ENCODE measurements at regions not wholly inside any gene's neighbourhood (a gene's known extent, or its start where the extent isn't known, plus 50 kb on each side); places are given as distances from the start of the nearest gene placed in this dataset.

- DNase-seq (ENCODE audit: low read depth) = no peak
Observed at GRCh38 chr4:181281451-181281850, 961.8 kb upstream of the TENM3 start.

- DNase-seq (ENCODE audit: low read depth) = no peak
Observed at GRCh38 chr4:181289198-181289597, 954.0 kb upstream of the TENM3 start.

GRCh38 chr4:181291615-181292014 lies 951.6 kb upstream of the TENM3 start:
- no peak for DNase-seq (ENCODE audit: low read depth)

- no peak for DNase-seq (ENCODE audit: low read depth)
Observed at GRCh38 chr4:181293014-181293413, 950.2 kb upstream of the TENM3 start.

DNA sequence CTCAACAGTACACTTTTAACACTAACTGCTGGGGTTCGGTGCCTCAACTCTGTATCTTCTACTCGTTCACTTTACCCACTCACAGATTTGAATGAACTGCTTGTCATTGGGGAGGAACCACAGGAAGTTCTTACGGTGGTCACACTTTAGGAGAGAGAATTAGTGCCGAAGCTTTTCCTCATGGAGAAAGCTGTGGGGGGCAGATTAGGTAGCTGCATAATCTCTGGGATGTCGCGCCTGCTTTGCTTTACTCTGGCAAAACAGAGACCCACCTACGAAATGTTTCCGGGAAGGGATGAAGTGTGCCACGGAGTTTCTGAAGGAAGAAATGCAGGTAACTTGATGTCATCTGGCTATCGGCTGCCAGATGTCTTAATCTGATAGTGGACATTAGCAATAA lies 949.7 kb upstream of the TENM3 start:
- DNase-seq (ENCODE audit: low read depth) = no peak

DNA sequence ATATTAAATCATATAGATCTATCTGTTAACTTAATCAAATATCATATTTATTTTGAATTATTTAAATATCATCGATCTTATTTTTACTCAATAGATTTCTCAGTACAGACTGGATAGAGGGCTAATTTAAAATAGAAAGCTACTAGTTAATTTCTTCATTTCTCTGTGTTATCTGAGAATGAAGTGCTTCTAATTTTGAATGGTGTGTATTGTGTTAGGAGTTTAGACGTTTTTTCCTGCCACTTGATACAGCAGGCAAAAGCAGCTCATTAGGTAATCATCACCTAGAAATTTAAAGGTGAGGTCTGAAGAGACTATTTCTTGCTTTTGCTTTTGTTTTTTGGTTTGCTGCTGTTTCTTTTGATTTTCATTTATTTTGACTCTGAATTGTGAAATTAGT lies 948.8 kb upstream of the TENM3 start:
- no peak for DNase-seq (ENCODE audit: low read depth)

GRCh38 chr4:181301735-181302710 lies 941.2 kb upstream of the TENM3 start:
- no peak for DNase-seq (ENCODE audit: low read depth)

GRCh38 chr4:181307824-181308223 lies 935.4 kb upstream of the TENM3 start:
- DNase-seq (ENCODE audit: low read depth) = no peak

- DNase-seq (ENCODE audit: low read depth) = no peak
Observed at GRCh38 chr4:181308476-181309312, 934.5 kb upstream of the TENM3 start.

GRCh38 chr4:181312066-181312465 lies 931.1 kb upstream of the TENM3 start:
- no peak for DNase-seq (ENCODE audit: low read depth)

GRCh38 chr4:181319629-181320028 lies 923.6 kb upstream of the TENM3 start:
- DNase-seq (ENCODE audit: low read depth) = no peak

DNA sequence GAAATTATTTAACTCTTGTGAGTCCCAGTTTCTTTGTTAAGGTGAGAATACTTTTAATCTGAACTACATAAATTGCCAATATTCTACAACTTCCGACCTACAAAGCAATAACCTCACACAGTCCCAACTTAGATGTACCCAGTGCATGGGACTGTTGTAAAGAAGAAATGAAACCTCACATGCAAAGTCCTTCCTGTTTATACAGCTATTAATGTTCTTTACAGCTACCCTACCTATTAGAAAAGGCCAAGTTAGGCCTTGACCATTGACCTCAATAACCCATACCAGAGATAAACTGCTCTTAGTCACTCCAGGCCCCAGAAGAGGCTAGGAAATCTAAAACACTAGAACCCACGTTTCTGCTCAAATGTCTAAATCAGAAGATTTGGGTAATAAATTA lies 920.1 kb upstream of the TENM3 start:
- no peak for DNase-seq (ENCODE audit: low read depth)

GRCh38 chr4:181330654-181331201 lies 912.5 kb upstream of the TENM3 start:
- DNase-seq (ENCODE audit: low read depth) = no peak

DNA sequence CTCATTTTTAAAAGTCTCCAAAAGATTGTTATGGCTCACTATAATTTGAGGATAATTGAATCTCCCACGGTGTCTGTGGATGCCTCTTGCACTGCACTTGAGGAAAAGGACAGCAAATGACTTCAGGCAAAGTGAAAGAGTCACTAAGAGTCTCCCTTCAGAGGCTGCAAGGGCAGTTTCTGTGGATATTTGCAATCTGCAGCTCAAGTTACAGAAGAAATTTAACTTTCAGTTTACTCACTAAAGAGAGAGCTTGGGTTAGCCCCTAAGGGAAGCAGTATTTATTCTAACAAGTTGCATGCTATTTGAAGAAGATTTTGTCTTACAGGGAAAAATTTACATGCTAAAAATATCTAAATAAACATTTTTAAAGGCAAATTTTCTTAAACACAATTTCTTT lies 912.0 kb upstream of the TENM3 start:
- DNase-seq (ENCODE audit: low read depth) = no peak

DNA sequence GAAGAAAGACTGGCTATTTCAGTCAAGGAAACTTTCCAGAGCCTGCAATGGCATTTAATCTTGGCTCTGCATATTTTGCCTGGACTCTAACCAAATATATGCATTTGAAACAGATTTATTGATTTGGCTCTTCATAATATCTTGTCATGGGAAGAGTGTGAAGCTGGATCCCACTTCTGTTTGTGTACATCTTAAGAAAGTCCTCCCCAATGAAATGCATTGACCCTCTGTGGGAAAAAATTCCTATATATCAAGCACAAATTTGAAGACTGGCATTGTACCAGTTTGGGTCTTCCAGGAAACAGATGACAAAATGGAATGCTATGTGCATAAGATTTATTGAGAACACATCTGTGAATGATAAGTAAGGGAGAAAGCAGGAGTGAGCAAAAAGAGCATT lies 897.3 kb upstream of the TENM3 start:
- DNase-seq (ENCODE audit: low read depth) = no peak

DNA sequence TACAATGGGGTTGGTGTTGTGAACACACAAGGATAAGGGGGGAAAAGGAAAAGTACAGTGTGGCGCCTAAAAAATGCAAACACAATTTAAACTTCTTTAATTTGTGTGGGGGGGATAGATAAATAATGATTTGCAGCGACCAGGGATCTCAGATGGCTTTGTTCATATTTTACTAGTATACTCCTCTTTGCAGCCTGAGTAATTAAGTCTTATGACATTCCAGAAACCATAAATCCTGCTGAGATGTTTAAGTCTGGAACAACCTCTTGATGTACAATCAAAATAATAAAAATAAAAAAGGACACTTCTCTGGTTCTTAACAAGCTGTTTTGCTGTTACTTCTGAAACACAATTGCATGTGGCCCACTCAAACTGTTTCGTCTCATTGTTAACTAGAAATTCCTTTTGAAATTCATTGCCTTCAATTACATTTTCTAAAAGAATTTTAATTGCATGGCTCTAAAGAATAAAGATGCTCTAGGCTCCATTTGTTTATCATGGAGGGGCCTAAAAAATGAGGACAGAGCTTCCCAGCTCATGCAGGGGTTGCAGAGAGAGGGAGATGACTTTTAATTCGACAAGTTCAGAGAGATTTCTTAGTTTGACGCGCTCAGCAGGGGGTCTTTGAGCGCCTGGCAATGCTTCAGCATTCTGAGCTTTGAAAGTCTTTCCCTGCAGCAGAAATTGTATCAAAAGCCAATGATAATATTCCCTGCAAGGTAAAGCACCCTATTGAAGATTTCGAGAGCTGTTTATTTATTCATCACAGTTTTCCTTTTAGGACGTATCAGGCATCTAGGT lies 892.4 kb upstream of the TENM3 start:
- no peak for DNase-seq (ENCODE audit: low read depth)

GRCh38 chr4:181364504-181364903 lies 878.7 kb upstream of the TENM3 start:
- no peak for DNase-seq (ENCODE audit: low read depth)

GRCh38 chr4:181365671-181366070 lies 877.5 kb upstream of the TENM3 start:
- DNase-seq (ENCODE audit: low read depth) = no peak

- DNase-seq (ENCODE audit: low read depth) = no peak
Observed at GRCh38 chr4:181372014-181372413, 871.2 kb upstream of the TENM3 start.

GRCh38 chr4:181376058-181376457 lies 867.1 kb upstream of the TENM3 start:
- DNase-seq (ENCODE audit: low read depth) = no peak

GRCh38 chr4:181388061-181388460 lies 855.1 kb upstream of the TENM3 start:
- DNase-seq (ENCODE audit: low read depth) = no peak

GRCh38 chr4:181416966-181417365 lies 826.2 kb upstream of the TENM3 start:
- DNase-seq (ENCODE audit: low read depth) = no peak

Data from activated T-cell treated with anti-CD3 and anti-CD28 coated beads for 24 hours (primary cell).